ENCODE measurements at regions not wholly inside any gene's neighbourhood (a gene's known extent, or its start where the extent isn't known, plus 50 kb on each side); places are given as distances from the start of the nearest gene placed in this dataset.

DNA sequence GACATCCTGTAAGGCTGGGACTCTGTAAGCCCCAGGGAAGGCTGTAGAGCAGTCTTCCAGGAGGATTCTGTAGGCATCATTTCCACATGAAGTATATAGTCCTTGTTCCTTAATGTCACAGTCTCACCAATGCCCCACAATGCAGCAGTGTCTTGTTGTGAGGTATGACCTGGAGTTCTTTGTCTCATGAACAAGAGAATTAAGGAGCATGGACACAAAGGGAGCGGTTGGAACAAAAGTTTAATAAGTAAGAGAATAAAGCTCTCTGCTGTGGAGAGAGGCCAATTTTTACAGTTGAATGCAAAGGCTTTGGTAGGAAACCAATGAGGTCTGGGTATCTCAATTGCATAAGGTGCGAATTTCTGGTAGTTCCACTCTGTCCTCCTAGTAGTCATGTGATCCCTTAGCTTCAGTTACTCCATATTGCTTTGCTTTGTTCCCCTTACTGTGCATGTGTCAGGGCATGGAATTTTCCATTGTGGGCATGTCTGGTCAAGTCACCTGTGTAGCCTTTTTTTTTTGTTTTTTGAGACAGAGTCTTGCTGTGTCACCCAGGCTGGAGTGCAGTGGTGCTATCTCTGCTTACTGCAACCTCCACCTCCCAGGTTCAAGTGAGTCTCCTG is 124.3 kb upstream of the TMTC4 start:
- TF ChIP-seq EP300 (IDR thresholded peaks at IDR 0.05): no peak
- no peak for TF ChIP-seq CTCF (IDR thresholded peaks at IDR 0.05)
